Nucleus accumbens (tissue), 56 donors: ENCODE measurements at regions not wholly inside any gene's neighbourhood (a gene's known extent, or its start where the extent isn't known, plus 50 kb on each side); places are given as distances from the start of the nearest gene placed in this dataset.
A peak's percentile ranks its signal among the peaks of the same experiment; 100 is the strongest.

Experiments
- DNase-seq, 56 donors: peaks; one replicate each; lab custom pipeline; 2025; lab: John Stamatoyannopoulos, UW

- DNase-seq = peak in 2 of 56 donors; percentile 0 to 8
Measured at GRCh38 chr21:22476726-22477646, 1478.8 kb downstream of the NCAM2 start.

GRCh38 chr21:22490049-22490448 lies 1491.8 kb downstream of the NCAM2 start:
- DNase-seq = no peak

- no peak for DNase-seq
Measured at GRCh38 chr21:22516230-22516629, 1518.0 kb downstream of the NCAM2 start.

GRCh38 chr21:22535630-22536029 lies 1537.4 kb downstream of the NCAM2 start:
- no peak for DNase-seq

GRCh38 chr21:22536509-22536908 lies 1538.3 kb downstream of the NCAM2 start:
- no peak for DNase-seq

GRCh38 chr21:22544747-22545146 lies 1546.5 kb downstream of the NCAM2 start:
- no peak for DNase-seq

- DNase-seq = no peak
Measured at GRCh38 chr21:22552390-22552789, 1554.2 kb downstream of the NCAM2 start.

GRCh38 chr21:22554690-22555316 lies 1556.6 kb downstream of the NCAM2 start:
- DNase-seq = no peak

- no peak for DNase-seq
Measured at GRCh38 chr21:22556829-22557228, 1558.6 kb downstream of the NCAM2 start.

GRCh38 chr21:22561946-22562345 lies 1563.7 kb downstream of the NCAM2 start:
- DNase-seq = no peak

- DNase-seq = no peak
Measured at GRCh38 chr21:22573834-22574233, 1575.6 kb downstream of the NCAM2 start.

- DNase-seq = peak in 1 of 56 donors; percentile 1
Measured at GRCh38 chr21:22575165-22575584, 1577.0 kb downstream of the NCAM2 start.

GRCh38 chr21:22579741-22580140 lies 1581.5 kb downstream of the NCAM2 start:
- DNase-seq = no peak

- no peak for DNase-seq
Measured at GRCh38 chr21:22582026-22582425, 1583.8 kb downstream of the NCAM2 start.

- DNase-seq = no peak
Measured at GRCh38 chr21:22584308-22584707, 1586.1 kb downstream of the NCAM2 start.

GRCh38 chr21:22585558-22585957 lies 1587.3 kb downstream of the NCAM2 start:
- no peak for DNase-seq

- no peak for DNase-seq
Measured at GRCh38 chr21:22597660-22598255, 1599.5 kb downstream of the NCAM2 start.

GRCh38 chr21:22609802-22610201 lies 1611.6 kb downstream of the NCAM2 start:
- DNase-seq = no peak

GRCh38 chr21:22627911-22628310 lies 1629.7 kb downstream of the NCAM2 start:
- DNase-seq = no peak

- DNase-seq = no peak
Measured at GRCh38 chr21:22630953-22631465, 1632.8 kb downstream of the NCAM2 start.

GRCh38 chr21:22632176-22632575 lies 1634.0 kb downstream of the NCAM2 start:
- no peak for DNase-seq
